ENCODE measurements at regions not wholly inside any gene's neighbourhood (a gene's known extent, or its start where the extent isn't known, plus 50 kb on each side); places are given as distances from the start of the nearest gene placed in this dataset.

DNA sequence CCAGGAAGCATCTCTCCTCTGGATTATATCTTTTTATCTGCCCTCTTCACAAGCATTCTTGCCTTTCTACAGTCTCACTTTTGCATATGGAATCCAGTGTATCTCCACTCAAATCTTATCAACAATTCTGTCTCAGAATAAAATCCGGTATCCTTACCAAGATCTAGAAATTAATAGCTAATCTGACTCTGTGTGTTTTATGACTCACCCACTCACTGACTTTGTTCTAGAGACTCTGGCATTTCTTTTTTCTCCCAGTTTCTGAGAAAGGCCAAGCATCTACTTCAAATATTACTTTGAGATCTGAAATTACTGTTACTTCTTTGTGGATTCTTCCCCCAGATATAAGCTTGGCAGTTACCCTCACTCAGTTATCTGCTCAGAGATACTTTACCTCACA lies 913.5 kb upstream of the ATXN8OS start:
- 23 to 31% methylated on average over 1 of the region's 1 CpG for WGBS, 2 experiments (ENCODE audit: low coverage in 1 of 2, low lambda C conversion rate in 2 of 2, missing lambda C conversion rate in 2 of 2)
- Histone ChIP-seq H2AFZ (no peak overlapping the region), H3F3A (ENCODE audit: insufficient read depth) (no peaks in the 10 kb centered on the region), H3K9me2 (ENCODE audit: insufficient read depth) (no peaks in the 10 kb centered on the region), H4K20me1 (ENCODE audit: insufficient read depth) (no peaks in the 10 kb centered on the region), H3K79me2 (ENCODE audit: insufficient read depth) (no peaks in the 10 kb centered on the region), H3K4me3 (no peak overlapping the region), H3K4me2 (ENCODE audit: unreplicated experiment) (no peak overlapping the region), H3K27ac (no peak overlapping the region), H3K27me3 (replicated peaks; ENCODE audit: insufficient read depth) (no peaks in the 10 kb centered on the region), H3K36me3 (ENCODE audit: low read depth) (no peaks in the 10 kb centered on the region), H3K9me3 (ENCODE audit: low read depth) (no peaks in the 10 kb centered on the region), H3K9ac (no peak overlapping the region), H3K4me1 (ENCODE audit: insufficient read depth) (no peaks in the 10 kb centered on the region)
- DNase-seq = no peak
- TF ChIP-seq EZH2phosphoT487 (IDR thresholded peaks at IDR 0.05; ENCODE audit: insufficient read depth, low read depth) = no peak
- in situ Hi-C loops (cut with MboI) = no loop called here

DNA sequence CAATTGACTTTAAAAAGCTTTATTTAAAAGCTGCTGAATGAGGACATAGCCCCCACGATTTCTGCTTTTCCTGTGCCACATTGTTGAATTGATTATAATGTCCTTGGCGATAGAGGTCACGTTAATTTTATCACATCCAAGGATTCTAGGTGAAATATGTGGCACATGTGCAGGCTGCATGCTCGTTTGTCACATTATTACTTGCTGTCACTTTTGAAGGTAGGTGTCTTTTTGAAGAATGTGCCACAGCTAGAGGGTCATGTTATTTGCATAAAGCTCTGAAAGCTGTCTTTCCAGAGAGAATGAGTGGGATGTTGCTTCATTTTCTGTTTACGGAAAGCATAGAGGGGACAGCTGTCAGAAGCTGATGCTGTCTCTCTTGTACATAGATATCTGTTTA lies 927.6 kb upstream of the ATXN8OS start:
- Histone ChIP-seq H3K36me3 (ENCODE audit: low read depth) (no peaks in the 10 kb centered on the region), H3K4me1 (ENCODE audit: insufficient read depth) (no peaks in the 10 kb centered on the region), H3K9ac (no peak overlapping the region), H3K4me2 (ENCODE audit: unreplicated experiment) (no peak overlapping the region), H4K20me1 (ENCODE audit: insufficient read depth) (no peaks in the 10 kb centered on the region), H3K27ac (no peak overlapping the region), H3K79me2 (ENCODE audit: insufficient read depth) (no peaks in the 10 kb centered on the region), H3F3A (ENCODE audit: insufficient read depth) (no peaks in the 10 kb centered on the region), H3K9me2 (ENCODE audit: insufficient read depth) (no peaks in the 10 kb centered on the region), H2AFZ (no peak overlapping the region), H3K9me3 (ENCODE audit: low read depth) (no peaks in the 10 kb centered on the region), H3K4me3 (no peak overlapping the region), H3K27me3 (replicated peaks; ENCODE audit: insufficient read depth) (no peaks in the 10 kb centered on the region)
- DNase-seq = no peak
- 14 to 16% methylated on average over 5 of the region's 5 CpGs for WGBS, 2 experiments (ENCODE audit: low coverage in 1 of 2, low lambda C conversion rate in 2 of 2, missing lambda C conversion rate in 2 of 2)
- TF ChIP-seq EZH2 (IDR thresholded peaks at IDR 0.05; ENCODE audit: insufficient read depth, poor library complexity, severe bottlenecking) (no peak), EZH2phosphoT487 (IDR thresholded peaks at IDR 0.05; ENCODE audit: insufficient read depth, low read depth) (no peak)
- in situ Hi-C loops (cut with MboI) = no loop called here

DNA sequence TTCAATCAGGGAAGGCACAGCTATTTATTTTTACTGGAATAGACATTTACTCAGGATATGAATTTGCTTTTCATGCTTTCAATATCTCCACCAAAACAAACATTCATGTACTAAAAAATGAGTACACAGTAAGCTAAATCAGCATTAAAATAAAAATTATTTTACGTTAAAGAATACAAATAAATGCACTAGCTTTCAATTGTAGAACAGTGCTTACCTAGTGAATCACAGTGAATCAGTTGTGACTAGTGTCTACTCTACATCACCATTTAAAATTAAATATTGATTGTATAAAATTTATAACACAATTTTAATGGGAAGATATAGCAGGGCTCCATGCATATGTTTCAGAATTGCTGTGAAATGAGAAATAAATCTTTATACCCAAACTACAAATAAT lies 929.6 kb upstream of the ATXN8OS start:
- H3K36me3 ChIP-seq (ENCODE audit: low read depth) = no peaks in the 10 kb centered on the region
- H3K4me3 ChIP-seq = no peak overlapping the region
- H3K4me1 ChIP-seq (ENCODE audit: insufficient read depth) = no peaks in the 10 kb centered on the region
- TF ChIP-seq EZH2 (IDR thresholded peaks at IDR 0.05; ENCODE audit: insufficient read depth, poor library complexity, severe bottlenecking) (no peak), EZH2phosphoT487 (IDR thresholded peaks at IDR 0.05; ENCODE audit: insufficient read depth, low read depth) (no peak)
- no peaks in the 10 kb centered on the region for H3K79me2 ChIP-seq (ENCODE audit: insufficient read depth)
- 30 to 31% methylated on average over 1 of the region's 1 CpG for WGBS, 2 experiments (ENCODE audit: low coverage in 1 of 2, low lambda C conversion rate in 2 of 2, missing lambda C conversion rate in 2 of 2)
- in situ Hi-C loops (cut with MboI) = no loop called here
- DNase-seq = no peak
- H3K27ac ChIP-seq = no peak overlapping the region
- no peaks in the 10 kb centered on the region for H3F3A ChIP-seq (ENCODE audit: insufficient read depth)
- H3K9me3 ChIP-seq (ENCODE audit: low read depth) = no peaks in the 10 kb centered on the region
- H4K20me1 ChIP-seq (ENCODE audit: insufficient read depth) = no peaks in the 10 kb centered on the region
- no peaks in the 10 kb centered on the region for H3K27me3 ChIP-seq (replicated peaks; ENCODE audit: insufficient read depth)
- no peaks in the 10 kb centered on the region for H3K9me2 ChIP-seq (ENCODE audit: insufficient read depth)
- H2AFZ ChIP-seq = no peak overlapping the region
- no peak overlapping the region for H3K9ac ChIP-seq
- H3K4me2 ChIP-seq (ENCODE audit: unreplicated experiment) = no peak overlapping the region

DNA sequence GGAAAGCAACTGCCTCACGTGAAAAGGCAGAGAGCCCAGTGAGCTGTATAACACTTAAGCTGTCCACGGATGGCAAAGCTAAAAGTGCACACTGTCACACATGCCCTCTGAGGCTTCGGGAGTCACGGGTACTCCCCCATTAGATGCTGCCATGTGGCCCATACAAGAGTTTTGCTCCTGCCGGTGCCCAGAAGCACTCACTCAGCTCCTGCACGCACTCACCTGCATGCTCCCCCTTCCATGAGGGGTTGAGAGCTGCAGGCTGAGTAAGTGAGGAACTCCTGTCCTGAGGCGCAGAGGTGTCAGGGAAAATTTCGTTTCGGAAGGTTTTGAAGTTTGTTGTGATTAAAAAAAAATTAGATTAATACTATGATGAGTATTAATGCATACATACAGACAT lies 939.2 kb upstream of the ATXN8OS start:
- H3K4me2 ChIP-seq (ENCODE audit: unreplicated experiment) = no peak overlapping the region
- no peak overlapping the region for H3K4me3 ChIP-seq
- H3K79me2 ChIP-seq (ENCODE audit: insufficient read depth) = no peaks in the 10 kb centered on the region
- H3K27ac ChIP-seq = no peak overlapping the region
- H3F3A ChIP-seq (ENCODE audit: insufficient read depth) = no peaks in the 10 kb centered on the region
- H3K36me3 ChIP-seq (ENCODE audit: low read depth) = no peaks in the 10 kb centered on the region
- no peaks in the 10 kb centered on the region for H3K9me2 ChIP-seq (ENCODE audit: insufficient read depth)
- no peaks in the 10 kb centered on the region for H3K4me1 ChIP-seq (ENCODE audit: insufficient read depth)
- no peaks in the 10 kb centered on the region for H3K27me3 ChIP-seq (replicated peaks; ENCODE audit: insufficient read depth)
- WGBS, 2 experiments (ENCODE audit: low coverage in 1 of 2, low lambda C conversion rate in 2 of 2, missing lambda C conversion rate in 2 of 2) = 38 to 39% methylated on average over 9 of the region's 9 CpGs
- no peaks in the 10 kb centered on the region for H4K20me1 ChIP-seq (ENCODE audit: insufficient read depth)
- DNase-seq = no peak
- H3K9me3 ChIP-seq (ENCODE audit: low read depth) = no peaks in the 10 kb centered on the region
- in situ Hi-C loops (cut with MboI) = no loop called here
- H3K9ac ChIP-seq = no peak overlapping the region
- TF ChIP-seq EZH2phosphoT487 (IDR thresholded peaks at IDR 0.05; ENCODE audit: insufficient read depth, low read depth) (no peak), EZH2 (IDR thresholded peaks at IDR 0.05; ENCODE audit: insufficient read depth, poor library complexity, severe bottlenecking) (no peak)
- no peak overlapping the region for H2AFZ ChIP-seq

DNA sequence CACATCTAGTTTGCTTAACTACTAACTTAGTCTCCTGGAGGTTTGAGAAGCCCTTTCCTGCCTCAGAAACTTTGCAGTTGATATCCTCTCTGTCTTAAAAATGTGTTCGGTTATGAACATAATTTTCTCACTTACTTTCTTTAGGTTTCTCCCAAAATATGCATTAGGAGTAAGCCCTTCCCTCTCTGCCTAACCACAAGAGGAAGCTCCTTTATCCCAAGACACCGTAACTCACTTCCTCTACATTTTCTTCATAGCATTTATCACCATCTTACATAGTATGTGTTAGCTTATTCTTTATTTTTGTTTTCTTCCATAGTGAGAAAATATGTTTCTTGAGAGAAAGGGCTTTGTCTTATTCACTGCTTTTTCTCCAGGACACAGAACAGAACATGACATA lies 952.5 kb upstream of the ATXN8OS start:
- no peak for TF ChIP-seq EZH2 (IDR thresholded peaks at IDR 0.05; ENCODE audit: insufficient read depth, poor library complexity, severe bottlenecking)
- no peak overlapping the region for H2AFZ ChIP-seq
- no peaks in the 10 kb centered on the region for H3F3A ChIP-seq (ENCODE audit: insufficient read depth)
- H3K27ac ChIP-seq = no peak overlapping the region
- H3K9ac ChIP-seq = no peak overlapping the region
- H3K79me2 ChIP-seq (ENCODE audit: insufficient read depth) = no peaks in the 10 kb centered on the region
- H4K20me1 ChIP-seq (ENCODE audit: insufficient read depth) = no peaks in the 10 kb centered on the region
- no peaks in the 10 kb centered on the region for H3K27me3 ChIP-seq (replicated peaks; ENCODE audit: insufficient read depth)
- no peak overlapping the region for H3K4me2 ChIP-seq (ENCODE audit: unreplicated experiment)
- no peaks in the 10 kb centered on the region for H3K36me3 ChIP-seq (ENCODE audit: low read depth)
- no peaks in the 10 kb centered on the region for H3K9me3 ChIP-seq (ENCODE audit: low read depth)
- H3K4me1 ChIP-seq (ENCODE audit: insufficient read depth) = no peaks in the 10 kb centered on the region
- H3K4me3 ChIP-seq = no peak overlapping the region
- WGBS, 2 experiments (ENCODE audit: low coverage in 1 of 2, low lambda C conversion rate in 2 of 2, missing lambda C conversion rate in 2 of 2) = 43 to 50% methylated on average over 2 of the region's 2 CpGs
- no peaks in the 10 kb centered on the region for H3K9me2 ChIP-seq (ENCODE audit: insufficient read depth)
- in situ Hi-C loops (cut with MboI) = no loop called here
- DNase-seq = no peak

Data from GM23248 (cell line).